Tibial artery (tissue), 4 donors: ENCODE measurements at regions not wholly inside any gene's neighbourhood (a gene's known extent, or its start where the extent isn't known, plus 50 kb on each side); places are given as distances from the start of the nearest gene placed in this dataset.

Experiments used
- DNase-seq, 2 donors: peaks; one replicate each; pipeline ENCODE4 v3.0.0-alpha.2; 2019
- H3K27ac ChIP-seq, 2 donors: fragments of 200-600 bp; sonication (generic) in 1 of 2; 1 replicate in 1 of 2; 2 replicates in 1 of 2; pipeline ENCODE4 v1.5.1; 2018 to 2019; ENCODE audit warnings: mild to moderate bottlenecking in 1 of 2
- H3K27me3 ChIP-seq, 2 donors: fragments of 200-600 bp; sonication (generic) in 1 of 2; one replicate each; pipeline versions ENCODE4 v1.5.1 to v1.6.0; 2016 to 2019
- H3K36me3 ChIP-seq, 3 donors: fragments of 200-600 bp; sonication (generic) in 2 of 3; one replicate each; pipeline ENCODE4 v1.5.1; 2016 to 2019; ENCODE audit warnings: mild to moderate bottlenecking in 2 of 3
- H3K4me1 ChIP-seq, 4 donors: fragments of 200-600 bp; sonication (generic) in 2 of 4; 1 replicate in 3 of 4; 2 replicates in 1 of 4; pipeline ENCODE4 v1.5.1; 2016 to 2019
- H3K4me3 ChIP-seq, 2 donors: fragments of 200-600 bp; sonication (generic) in 1 of 2; 1 replicate in 1 of 2; 2 replicates in 1 of 2; pipeline ENCODE4 v1.5.1; 2018 to 2019; ENCODE audit warnings: mild to moderate bottlenecking in 2 of 2
- H3K9me3 ChIP-seq, 3 donors: fragments of 200-600 bp; sonication (generic) in 1 of 3; one replicate each; pipeline ENCODE4 v1.5.1; 2016 to 2019
- CTCF ChIP-seq, 2 experiments: fragments of 200-600 bp in 1 of 2; fragments of 450-650 bp in 1 of 2; IDR thresholded peaks; one replicate each; pipeline ENCODE4 v1.5.1; 2017 to 2019; ENCODE audit warnings: antibody characterized with exemption in 2 of 2, mild to moderate bottlenecking in 1 of 2, moderate library complexity in 1 of 2
- intact Hi-C: fragments of 100-400 bp; cut with DNase I; formaldehyde crosslinking; loops from one replicate; pipeline ENCODE4 v1.15.0; 2023; ENCODE audit warnings: low total_unique reads

GRCh38 chr9:82722051-82722450 is 340.9 kb downstream of the RASEF start:
- no peak overlapping the region for H3K4me3 ChIP-seq
- H3K9me3 ChIP-seq, result no peaks in the 10 kb centered on the region
- H3K4me1 ChIP-seq, result no peaks in the 10 kb centered on the region
- H3K27me3 ChIP-seq, result no peaks in the 10 kb centered on the region
- H3K36me3 ChIP-seq, result no peaks in the 10 kb centered on the region
- DNase-seq, result no peak
- intact Hi-C loops, result no loop called here
- TF ChIP-seq CTCF (IDR thresholded peaks at IDR 0.05), result no peak
- H3K27ac ChIP-seq, result no peak overlapping the region

GRCh38 chr9:82722561-82722960 is 340.4 kb downstream of the RASEF start:
- intact Hi-C loops, result no loop called here
- Histone ChIP-seq H3K4me1 (no peaks in the 10 kb centered on the region), H3K4me3 (no peak overlapping the region), H3K27me3 (no peaks in the 10 kb centered on the region), H3K36me3 (no peaks in the 10 kb centered on the region), H3K9me3 (no peaks in the 10 kb centered on the region), H3K27ac (no peak overlapping the region)
- no peak for TF ChIP-seq CTCF (IDR thresholded peaks at IDR 0.05)
- no peak for DNase-seq

GRCh38 chr9:82726424-82727276 is 336.3 kb downstream of the RASEF start:
- Histone ChIP-seq H3K9me3 (no peaks in the 10 kb centered on the region), H3K27ac (no peak overlapping the region), H3K36me3 (no peaks in the 10 kb centered on the region), H3K27me3 (no peaks in the 10 kb centered on the region), H3K4me1 (no peaks in the 10 kb centered on the region), H3K4me3 (no peak overlapping the region)
- no peak for DNase-seq
- TF ChIP-seq CTCF (IDR thresholded peaks at IDR 0.05), result no peak
- intact Hi-C loops, result no loop called here

GRCh38 chr9:82729141-82729540 is 333.8 kb downstream of the RASEF start:
- intact Hi-C loops, result no loop called here
- no peak for TF ChIP-seq CTCF (IDR thresholded peaks at IDR 0.05)
- no peaks in the 10 kb centered on the region for H3K27me3 ChIP-seq
- H3K4me1 ChIP-seq, result no peaks in the 10 kb centered on the region
- no peak overlapping the region for H3K27ac ChIP-seq
- H3K9me3 ChIP-seq, result no peaks in the 10 kb centered on the region
- no peak overlapping the region for H3K4me3 ChIP-seq
- no peak for DNase-seq
- no peaks in the 10 kb centered on the region for H3K36me3 ChIP-seq

- DNase-seq, result no peak
- intact Hi-C loops, result no loop called here
- Histone ChIP-seq H3K4me3 (no peak overlapping the region), H3K27me3 (no peaks in the 10 kb centered on the region), H3K36me3 (no peaks in the 10 kb centered on the region), H3K9me3 (no peaks in the 10 kb centered on the region), H3K4me1 (no peaks in the 10 kb centered on the region), H3K27ac (no peak overlapping the region)
- no peak for TF ChIP-seq CTCF (IDR thresholded peaks at IDR 0.05)
These were observed 332.9 kb downstream of the RASEF start for GRCh38 chr9:82729991-82730589.
